ENCODE measurements at regions not wholly inside any gene's neighbourhood (a gene's known extent, or its start where the extent isn't known, plus 50 kb on each side); places are given as distances from the start of the nearest gene placed in this dataset.

DNA sequence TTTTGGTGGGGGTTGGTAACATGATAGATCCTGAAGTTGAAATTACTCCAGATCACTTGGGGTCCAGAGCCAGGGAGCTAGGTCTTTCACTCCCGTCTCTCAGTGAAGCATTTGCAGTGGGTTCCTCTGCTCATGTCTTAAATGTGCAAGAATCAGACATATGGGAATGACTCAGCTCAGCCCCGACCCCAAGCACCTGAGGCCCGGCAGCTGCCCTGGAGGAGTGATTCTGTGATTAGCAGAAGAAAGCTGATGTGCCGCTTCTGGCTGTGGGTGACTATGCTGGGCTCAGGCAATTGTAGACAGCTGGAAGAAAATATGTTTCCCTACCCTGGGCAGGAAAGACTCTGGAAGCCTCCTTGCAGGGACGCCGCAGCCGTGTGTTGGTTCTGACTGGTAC lies 601.7 kb downstream of the NPHP4 start:
- no peaks in the 10 kb centered on the region for H3K4me1 ChIP-seq
- WGBS, 2 donors, result 73 to 80% methylated on average over 7 of the region's 7 CpGs
- no peak overlapping the region for H3K27ac ChIP-seq
- peaks cover 0 to 48% (median 12%) of the 10 kb centered on the region in 3 donors for H3K27me3 ChIP-seq
- H3K36me3 ChIP-seq, result no peaks in the 10 kb centered on the region
- intact Hi-C loops (cut with DNase I), result no loop called here
- no peaks in the 10 kb centered on the region for H3K9me3 ChIP-seq
- no peak for TF ChIP-seq EP300 (IDR thresholded peaks at IDR 0.05)
- TF ChIP-seq, protein P1, sequence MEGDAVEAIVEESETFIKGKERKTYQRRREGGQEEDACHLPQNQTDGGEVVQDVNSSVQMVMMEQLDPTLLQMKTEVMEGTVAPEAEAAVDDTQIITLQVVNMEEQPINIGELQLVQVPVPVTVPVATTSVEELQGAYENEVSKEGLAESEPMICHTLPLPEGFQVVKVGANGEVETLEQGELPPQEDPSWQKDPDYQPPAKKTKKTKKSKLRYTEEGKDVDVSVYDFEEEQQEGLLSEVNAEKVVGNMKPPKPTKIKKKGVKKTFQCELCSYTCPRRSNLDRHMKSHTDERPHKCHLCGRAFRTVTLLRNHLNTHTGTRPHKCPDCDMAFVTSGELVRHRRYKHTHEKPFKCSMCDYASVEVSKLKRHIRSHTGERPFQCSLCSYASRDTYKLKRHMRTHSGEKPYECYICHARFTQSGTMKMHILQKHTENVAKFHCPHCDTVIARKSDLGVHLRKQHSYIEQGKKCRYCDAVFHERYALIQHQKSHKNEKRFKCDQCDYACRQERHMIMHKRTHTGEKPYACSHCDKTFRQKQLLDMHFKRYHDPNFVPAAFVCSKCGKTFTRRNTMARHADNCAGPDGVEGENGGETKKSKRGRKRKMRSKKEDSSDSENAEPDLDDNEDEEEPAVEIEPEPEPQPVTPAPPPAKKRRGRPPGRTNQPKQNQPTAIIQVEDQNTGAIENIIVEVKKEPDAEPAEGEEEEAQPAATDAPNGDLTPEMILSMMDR (IDR thresholded peaks at IDR 0.05), result no peak
- no peak for TF ChIP-seq POLR2A (IDR thresholded peaks at IDR 0.05)
- no peak for TF ChIP-seq POLR2AphosphoS5 (IDR thresholded peaks at IDR 0.05)
- DNase-seq, result no peak
- no peak overlapping the region for H3K4me3 ChIP-seq

DNA sequence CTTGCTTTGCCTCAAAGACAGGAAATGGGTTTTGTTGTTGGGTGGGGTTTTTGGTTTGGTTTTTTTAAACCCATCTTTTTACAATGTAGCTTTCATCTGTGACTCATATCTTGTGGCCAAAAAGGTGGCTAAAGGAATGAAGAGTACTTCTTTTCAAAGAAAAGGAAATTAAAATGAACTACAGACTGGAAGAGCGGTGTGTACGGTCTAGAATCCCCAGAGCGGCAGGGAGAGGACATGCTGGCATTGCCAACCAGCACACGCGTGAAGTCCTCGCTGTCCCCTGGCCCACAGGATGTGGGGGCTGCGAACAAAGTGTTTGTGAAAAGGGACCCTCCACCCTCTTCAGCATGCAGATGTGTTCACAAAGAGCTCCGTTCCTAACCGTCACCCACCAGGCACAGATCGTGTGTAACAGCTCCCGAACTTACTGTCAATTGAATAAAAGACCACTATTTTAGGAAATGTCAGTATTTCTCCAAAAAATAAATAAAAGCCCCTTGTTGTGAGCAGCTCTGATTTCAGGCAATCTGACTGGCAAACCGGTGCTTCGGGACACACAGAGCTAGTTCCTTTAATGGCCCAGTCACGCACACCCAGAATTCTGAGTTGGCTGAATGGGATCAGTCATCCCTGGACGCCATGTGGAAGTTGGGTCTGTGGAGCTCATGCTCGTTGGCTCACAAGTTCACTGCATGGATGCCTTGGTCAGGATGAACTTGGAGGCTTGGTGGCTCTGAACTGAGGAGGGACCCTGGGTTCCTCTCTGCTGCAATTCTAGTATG lies 602.9 kb downstream of the NPHP4 start:
- no peak for DNase-seq
- TF ChIP-seq POLR2AphosphoS5 (IDR thresholded peaks at IDR 0.05) (no peak), EP300 (IDR thresholded peaks at IDR 0.05) (no peak), POLR2A (IDR thresholded peaks at IDR 0.05) (no peak)
- TF ChIP-seq, protein P1 (IDR thresholded peaks at IDR 0.05), result no peak
- Histone ChIP-seq H3K4me3 (no peak overlapping the region), H3K36me3 (no peaks in the 10 kb centered on the region), H3K27ac (no peak overlapping the region), H3K9me3 (no peaks in the 10 kb centered on the region), H3K4me1 (no peaks in the 10 kb centered on the region), H3K27me3 (peaks cover 0 to 60% (median 21%) of the 10 kb centered on the region in 3 donors)
- intact Hi-C loops (cut with DNase I), result no loop called here
- WGBS, 2 donors, result 80 to 85% methylated on average over 16 of the region's 16 CpGs

DNA sequence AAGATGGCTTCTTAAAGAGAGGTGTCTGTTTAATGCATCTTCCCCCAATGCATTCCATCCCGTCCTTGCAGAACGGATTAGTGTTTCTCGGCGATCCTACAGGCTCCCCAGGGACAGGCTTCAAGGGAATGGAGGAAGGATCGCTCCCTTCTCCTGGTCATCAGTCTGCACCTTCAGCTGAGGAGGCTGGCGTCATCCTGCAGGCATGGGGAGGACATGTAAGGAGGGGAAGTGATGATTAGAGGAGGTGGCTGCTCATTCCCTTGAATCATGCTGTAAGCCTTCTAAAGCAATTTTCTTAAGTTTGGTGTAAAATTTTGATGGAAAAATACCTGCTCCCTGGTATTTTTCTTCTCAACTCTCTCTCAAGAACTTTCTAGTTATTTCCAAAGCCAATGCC lies 603.6 kb downstream of the NPHP4 start:
- intact Hi-C loops (cut with DNase I), result no loop called here
- no peak overlapping the region for H3K27ac ChIP-seq
- H3K4me1 ChIP-seq, result no peaks in the 10 kb centered on the region
- H3K9me3 ChIP-seq, result no peaks in the 10 kb centered on the region
- TF ChIP-seq, protein P1 (IDR thresholded peaks at IDR 0.05), result no peak
- no peak for TF ChIP-seq POLR2AphosphoS5 (IDR thresholded peaks at IDR 0.05)
- no peak for TF ChIP-seq EP300 (IDR thresholded peaks at IDR 0.05)
- TF ChIP-seq POLR2A (IDR thresholded peaks at IDR 0.05), result no peak
- 78 to 81% methylated on average over 6 of the region's 6 CpGs for WGBS, 2 donors
- H3K27me3 ChIP-seq, result peaks cover 0 to 64% (median 21%) of the 10 kb centered on the region in 3 donors
- H3K36me3 ChIP-seq, result no peaks in the 10 kb centered on the region
- no peak overlapping the region for H3K4me3 ChIP-seq
- no peak for DNase-seq

DNA sequence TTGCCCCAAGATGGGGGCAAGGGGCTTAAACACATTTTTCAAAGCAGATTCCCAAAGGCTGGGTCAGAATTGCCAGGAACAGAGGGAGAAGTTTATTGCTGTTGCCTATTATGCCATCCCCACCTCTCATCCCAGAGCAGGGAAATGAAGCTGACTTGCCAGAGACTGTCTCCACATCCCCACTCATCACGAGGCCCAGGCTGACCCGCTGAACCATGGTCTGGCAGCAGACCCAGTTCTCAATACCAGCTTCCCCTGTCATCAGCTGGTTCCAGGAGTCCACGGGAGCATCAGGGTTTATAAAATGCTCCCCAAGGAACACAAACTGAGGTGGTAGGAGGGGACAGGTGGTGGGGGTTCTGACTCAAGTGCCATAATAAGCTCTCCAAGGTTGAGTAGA lies 605.9 kb downstream of the NPHP4 start:
- H3K27ac ChIP-seq, result no peak overlapping the region
- H3K9me3 ChIP-seq, result no peaks in the 10 kb centered on the region
- H3K4me1 ChIP-seq, result no peaks in the 10 kb centered on the region
- DNase-seq, result no peak
- intact Hi-C loops (cut with DNase I), result no loop called here
- H3K4me3 ChIP-seq, result no peak overlapping the region
- TF ChIP-seq POLR2AphosphoS5 (IDR thresholded peaks at IDR 0.05) (no peak), POLR2A (IDR thresholded peaks at IDR 0.05) (no peak), EP300 (IDR thresholded peaks at IDR 0.05) (no peak)
- TF ChIP-seq, protein P1 (IDR thresholded peaks at IDR 0.05), result no peak
- peaks cover 0 to 81% (median 21%) of the 10 kb centered on the region in 3 donors for H3K27me3 ChIP-seq
- no peaks in the 10 kb centered on the region for H3K36me3 ChIP-seq
- 71 to 78% methylated on average over 3 of the region's 3 CpGs for WGBS, 2 donors
